Lower lobe of right lung (tissue), 2 donors: ENCODE measurements at regions not wholly inside any gene's neighbourhood (a gene's known extent, or its start where the extent isn't known, plus 50 kb on each side); places are given as distances from the start of the nearest gene placed in this dataset.

Experiments
- ATAC-seq, 2 donors: fragments of 200-7000 bp; cut with Tn5 transposase; one replicate each; pipeline ENCODE4 v1.9.1; 2020 to 2022; ENCODE audit warnings: mild to moderate bottlenecking in 2 of 2, moderate library complexity in 2 of 2
- DNase-seq: peaks from one replicate; pipeline ENCODE4 v3.0.0-alpha.2; 2020
- H3K27ac ChIP-seq: fragments of 200-600 bp; one replicate; pipeline ENCODE4 v1.8.0; 2022
- H3K27me3 ChIP-seq: fragments of 200-600 bp; one replicate; pipeline ENCODE4 v1.8.0; 2022; ENCODE audit warnings: low read depth
- H3K36me3 ChIP-seq: fragments of 200-600 bp; one replicate; pipeline ENCODE4 v1.8.0; 2022; ENCODE audit warnings: mild to moderate bottlenecking
- H3K4me1 ChIP-seq: fragments of 200-600 bp; one replicate; pipeline ENCODE4 v1.8.0; 2022
- H3K4me3 ChIP-seq: fragments of 200-600 bp; one replicate; pipeline ENCODE4 v1.8.0; 2022; ENCODE audit warnings: mild to moderate bottlenecking
- H3K9me3 ChIP-seq: fragments of 200-600 bp; one replicate; pipeline ENCODE4 v1.8.0; 2022
- intact Hi-C: fragments of 100-400 bp; cut with DNase I; formaldehyde crosslinking; loops from one replicate; pipeline ENCODE4 v1.11.0; 2022
- TF ChIP-seq, protein P1 (sequence below): fragments of 200-600 bp; IDR thresholded peaks from one replicate; pipeline ENCODE4 v1.8.0; 2022; ENCODE audit warnings: antibody characterized with exemption, mild to moderate bottlenecking
- donor health status: DM: no; HTN: yes; CAD: no; lungs with severe emphysema.

DNA sequence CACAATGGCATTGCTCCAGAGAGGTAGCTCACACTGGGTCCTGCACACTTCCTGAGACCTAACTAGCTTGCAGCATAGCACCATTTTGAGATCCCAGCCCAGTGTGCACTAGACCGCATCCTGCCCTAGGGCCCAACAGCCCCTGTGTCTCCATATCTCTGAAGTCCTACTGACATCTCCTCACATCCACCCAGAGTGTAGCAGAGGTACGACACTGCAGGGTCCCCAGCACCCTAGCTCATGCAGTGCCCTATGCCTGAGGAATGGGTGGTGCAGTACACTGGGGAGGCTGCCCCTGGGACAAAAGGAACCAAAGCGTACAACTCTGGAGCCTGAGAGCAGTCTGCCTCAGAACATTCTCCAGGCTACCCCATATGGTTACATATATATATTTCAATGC, 111.4 kb upstream of the DEPDC1 start:
- Histone ChIP-seq H3K27ac (no peak overlapping the region), H3K27me3 (no peaks in the 10 kb centered on the region), H3K9me3 (peaks cover 11% of the 10 kb centered on the region), H3K36me3 (no peaks in the 10 kb centered on the region), H3K4me3 (no peak overlapping the region), H3K4me1 (no peaks in the 10 kb centered on the region)
- intact Hi-C loops, result no loop called here
- DNase-seq, result no peak
- TF ChIP-seq, protein P1, sequence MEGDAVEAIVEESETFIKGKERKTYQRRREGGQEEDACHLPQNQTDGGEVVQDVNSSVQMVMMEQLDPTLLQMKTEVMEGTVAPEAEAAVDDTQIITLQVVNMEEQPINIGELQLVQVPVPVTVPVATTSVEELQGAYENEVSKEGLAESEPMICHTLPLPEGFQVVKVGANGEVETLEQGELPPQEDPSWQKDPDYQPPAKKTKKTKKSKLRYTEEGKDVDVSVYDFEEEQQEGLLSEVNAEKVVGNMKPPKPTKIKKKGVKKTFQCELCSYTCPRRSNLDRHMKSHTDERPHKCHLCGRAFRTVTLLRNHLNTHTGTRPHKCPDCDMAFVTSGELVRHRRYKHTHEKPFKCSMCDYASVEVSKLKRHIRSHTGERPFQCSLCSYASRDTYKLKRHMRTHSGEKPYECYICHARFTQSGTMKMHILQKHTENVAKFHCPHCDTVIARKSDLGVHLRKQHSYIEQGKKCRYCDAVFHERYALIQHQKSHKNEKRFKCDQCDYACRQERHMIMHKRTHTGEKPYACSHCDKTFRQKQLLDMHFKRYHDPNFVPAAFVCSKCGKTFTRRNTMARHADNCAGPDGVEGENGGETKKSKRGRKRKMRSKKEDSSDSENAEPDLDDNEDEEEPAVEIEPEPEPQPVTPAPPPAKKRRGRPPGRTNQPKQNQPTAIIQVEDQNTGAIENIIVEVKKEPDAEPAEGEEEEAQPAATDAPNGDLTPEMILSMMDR, result no peak
- ATAC-seq, result no peak

DNA sequence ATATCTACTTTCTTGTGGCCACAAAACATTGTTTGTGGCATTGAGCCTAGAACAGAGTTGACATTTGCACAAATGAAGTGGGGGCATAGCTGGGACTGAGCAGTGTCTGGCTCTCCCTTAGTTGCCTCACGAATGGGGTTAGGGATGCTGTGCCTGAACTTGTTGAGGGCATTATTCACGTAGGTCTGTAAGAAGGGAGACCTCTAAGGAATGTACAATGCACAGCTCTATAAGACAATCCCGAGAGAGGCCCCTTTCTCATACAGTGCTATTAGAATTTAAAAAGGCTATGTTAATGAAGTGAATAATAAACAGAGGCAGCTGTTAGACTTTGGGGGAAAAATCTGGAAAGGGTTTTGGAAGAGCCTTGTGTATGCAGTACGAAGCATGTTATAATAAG, 118.4 kb upstream of the DEPDC1 start:
- Histone ChIP-seq H3K36me3 (no peaks in the 10 kb centered on the region), H3K9me3 (peaks cover 11% of the 10 kb centered on the region), H3K27ac (no peak overlapping the region), H3K4me1 (no peaks in the 10 kb centered on the region), H3K4me3 (no peak overlapping the region), H3K27me3 (no peaks in the 10 kb centered on the region)
- intact Hi-C loops, result no loop called here
- TF ChIP-seq, protein P1, result no peak
- ATAC-seq (no peak), DNase-seq (no peak)

DNA sequence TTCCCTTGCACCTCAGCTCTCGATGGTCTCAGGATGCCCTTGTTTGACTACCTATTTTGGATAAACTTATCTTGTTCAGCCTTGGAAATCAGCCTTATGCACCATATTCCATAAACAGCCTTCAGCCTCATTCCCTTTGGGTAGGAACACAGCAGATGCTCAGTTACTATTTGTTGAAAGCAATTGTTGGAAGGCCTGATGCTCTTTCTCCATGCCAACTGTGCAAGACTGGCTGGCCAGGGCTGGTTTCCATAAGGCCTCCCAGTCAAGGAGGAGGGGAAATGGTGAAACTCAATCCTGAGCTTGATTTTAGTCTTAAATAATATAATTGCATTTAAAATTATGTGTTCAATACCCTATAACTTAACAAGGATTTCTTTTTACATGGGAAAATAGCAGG, 121.1 kb upstream of the DEPDC1 start:
- no peaks in the 10 kb centered on the region for H3K4me1 ChIP-seq
- H3K27ac ChIP-seq, result no peak overlapping the region
- ATAC-seq, result no peak
- no peak for DNase-seq
- no peaks in the 10 kb centered on the region for H3K27me3 ChIP-seq
- H3K36me3 ChIP-seq, result no peaks in the 10 kb centered on the region
- H3K9me3 ChIP-seq, result peaks cover 13% of the 10 kb centered on the region
- TF ChIP-seq, protein P1, result no peak
- no peak overlapping the region for H3K4me3 ChIP-seq
- intact Hi-C loops, result no loop called here

DNA sequence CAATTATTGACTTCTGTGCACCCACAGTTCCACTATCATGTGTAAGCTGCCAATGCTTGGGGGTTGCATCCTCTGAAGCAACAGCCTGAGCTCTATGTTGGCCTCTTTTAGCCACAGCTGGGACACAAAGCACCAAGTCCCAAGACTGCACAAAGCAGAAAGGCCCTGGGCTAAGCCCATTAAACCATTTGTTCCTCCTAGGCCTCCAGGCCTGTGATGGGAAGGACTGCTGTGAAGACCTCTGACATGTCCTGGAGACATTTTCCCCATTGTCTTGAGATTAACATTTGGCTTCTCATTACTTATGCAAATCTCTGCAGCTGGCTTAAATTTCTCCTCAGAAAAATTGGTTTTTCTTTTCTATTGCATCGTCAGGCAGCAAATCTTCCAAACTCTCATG, 123.7 kb upstream of the DEPDC1 start:
- no peak for DNase-seq
- intact Hi-C loops, result no loop called here
- Histone ChIP-seq H3K4me1 (no peaks in the 10 kb centered on the region), H3K36me3 (no peaks in the 10 kb centered on the region), H3K4me3 (no peak overlapping the region), H3K27ac (no peak overlapping the region), H3K27me3 (no peaks in the 10 kb centered on the region), H3K9me3 (peaks cover 11% of the 10 kb centered on the region)
- no peak for ATAC-seq
- TF ChIP-seq, protein P1, result no peak

DNA sequence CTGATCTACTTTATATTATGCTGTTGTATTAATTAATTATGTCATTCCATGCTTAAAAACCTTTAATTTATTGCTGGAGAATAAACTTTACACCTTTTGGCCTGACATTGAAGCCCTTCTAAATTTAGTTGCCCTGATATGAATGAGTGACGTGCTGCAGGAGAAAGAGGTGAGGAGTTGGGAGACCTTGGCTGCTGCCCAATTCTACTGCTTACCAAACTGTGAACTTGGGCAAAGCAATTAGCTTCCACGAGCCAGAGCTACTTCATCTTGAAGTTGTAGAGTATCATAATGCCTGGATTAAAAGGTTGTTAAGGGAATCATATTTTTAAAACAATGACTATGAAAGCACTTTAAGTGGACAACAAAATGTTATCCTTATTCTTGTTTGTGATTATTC, 126.8 kb upstream of the DEPDC1 start:
- intact Hi-C loops, result no loop called here
- TF ChIP-seq, protein P1, result no peak
- ATAC-seq (no peak), DNase-seq (no peak)
- peaks cover 11% of the 10 kb centered on the region for H3K9me3 ChIP-seq
- no peak overlapping the region for H3K4me3 ChIP-seq
- no peak overlapping the region for H3K27ac ChIP-seq
- H3K4me1 ChIP-seq, result no peaks in the 10 kb centered on the region
- H3K27me3 ChIP-seq, result no peaks in the 10 kb centered on the region
- H3K36me3 ChIP-seq, result no peaks in the 10 kb centered on the region

DNA sequence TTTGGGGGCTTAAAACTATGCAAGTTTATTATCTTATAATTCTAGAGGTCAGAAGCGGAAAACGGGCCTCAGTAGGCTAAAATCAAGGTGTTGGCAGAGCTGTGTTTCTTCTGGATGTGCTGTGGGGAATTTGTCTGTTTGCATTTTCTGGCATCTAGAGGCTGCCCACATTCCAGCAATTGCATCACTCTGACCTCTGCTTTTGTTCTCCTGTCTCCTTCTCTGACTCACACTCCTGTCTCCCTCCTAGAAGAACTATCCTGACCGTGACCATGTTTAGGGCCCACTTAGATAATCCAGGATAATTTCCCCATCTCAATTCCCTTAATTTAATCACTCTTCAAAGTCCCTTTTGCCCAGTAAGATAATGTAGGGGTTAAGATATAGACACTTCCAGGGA, 127.4 kb upstream of the DEPDC1 start:
- H3K4me1 ChIP-seq, result no peaks in the 10 kb centered on the region
- H3K27me3 ChIP-seq, result no peaks in the 10 kb centered on the region
- intact Hi-C loops, result no loop called here
- no peaks in the 10 kb centered on the region for H3K36me3 ChIP-seq
- no peak overlapping the region for H3K27ac ChIP-seq
- no peak overlapping the region for H3K4me3 ChIP-seq
- ATAC-seq, result no peak
- DNase-seq, result no peak
- peaks cover 11% of the 10 kb centered on the region for H3K9me3 ChIP-seq
- TF ChIP-seq, protein P1, result no peak
